ENCODE measurements at regions not wholly inside any gene's neighbourhood (a gene's known extent, or its start where the extent isn't known, plus 50 kb on each side); places are given as distances from the start of the nearest gene placed in this dataset.

GRCh38 chr6:165830761-165831160 is 167.7 kb upstream of the PDE10A start:
- TF ChIP-seq FOXA1 (IDR thresholded peaks at IDR 0.05) (no peak), LEF1 (IDR thresholded peaks at IDR 0.05; ENCODE audit: borderline replicate concordance) (no peak), BHLHE40 (IDR thresholded peaks at IDR 0.05; ENCODE audit: borderline replicate concordance) (no peak), HDGF (IDR thresholded peaks at IDR 0.05; ENCODE audit: borderline replicate concordance) (no peak), FOXM1 (IDR thresholded peaks at IDR 0.05; ENCODE audit: borderline replicate concordance) (no peak), L3MBTL2 (conservative IDR thresholded peaks at IDR 0.05) (no peak), TARDBP (IDR thresholded peaks at IDR 0.05) (no peak)

All from HEK293T (cell line).